ENCODE measurements at regions not wholly inside any gene's neighbourhood (a gene's known extent, or its start where the extent isn't known, plus 50 kb on each side); places are given as distances from the start of the nearest gene placed in this dataset.

- no peaks in the 10 kb centered on the region for H3K79me2 ChIP-seq
- H3K9ac ChIP-seq, result no peak overlapping the region
- no peak overlapping the region for H3K4me3 ChIP-seq (ENCODE audit: low read depth, low read length)
- H3K4me2 ChIP-seq (ENCODE audit: low read length), result no peak overlapping the region
- no peak for TF ChIP-seq CTCF (IDR thresholded peaks at IDR 0.05)
- H3K27ac ChIP-seq, result no peak overlapping the region
- H3K4me1 ChIP-seq, result no peaks in the 10 kb centered on the region
- H3K36me3 ChIP-seq (ENCODE audit: control insufficient read depth, insufficient read depth, low read length), result no peaks in the 10 kb centered on the region
- no peak overlapping the region for H2AFZ ChIP-seq
- no peaks in the 10 kb centered on the region for H3K27me3 ChIP-seq (ENCODE audit: control insufficient read depth, insufficient read depth, low read length)
- no peaks in the 10 kb centered on the region for H3K9me3 ChIP-seq (ENCODE audit: control insufficient read depth, low read length)
Measured at GRCh38 chr2:18641823-18642222, 52.5 kb upstream of the NT5C1B start.

GRCh38 chr2:18639756-18640453 lies 50.5 kb upstream of the NT5C1B start:
- Histone ChIP-seq H3K9ac (no peak overlapping the region), H3K9me3 (ENCODE audit: control insufficient read depth, low read length) (no peaks in the 10 kb centered on the region), H3K79me2 (no peaks in the 10 kb centered on the region), H3K27ac (no peak overlapping the region), H3K4me2 (ENCODE audit: low read length) (no peak overlapping the region), H2AFZ (no peak overlapping the region), H3K36me3 (ENCODE audit: control insufficient read depth, insufficient read depth, low read length) (no peaks in the 10 kb centered on the region), H3K4me3 (ENCODE audit: low read depth, low read length) (no peak overlapping the region), H3K4me1 (no peaks in the 10 kb centered on the region), H3K27me3 (ENCODE audit: control insufficient read depth, insufficient read depth, low read length) (no peaks in the 10 kb centered on the region)
- TF ChIP-seq CTCF (IDR thresholded peaks at IDR 0.05), result no peak

Data from parathyroid adenoma (tissue), 2 donors.